GM23338 (cell line): ENCODE measurements at regions not wholly inside any gene's neighbourhood (a gene's known extent, or its start where the extent isn't known, plus 50 kb on each side); places are given as distances from the start of the nearest gene placed in this dataset.

Experiments used
- ATAC-seq: fragments of 200-7000 bp; cut with Tn5 transposase; 3 replicates; pipeline ENCODE4 v1.9.1; 2020
- DNase-seq: peaks from one replicate; pipeline ENCODE4 v3.0.0-alpha.2; 2015; ENCODE audit warnings: low spot score
- H2AFZ ChIP-seq: fragments of 200-600 bp; sonication (generic); 2 replicates; pipeline ENCODE4 v1.8.0; 2016; ENCODE audit warnings: antibody characterized with exemption, mild to moderate bottlenecking, moderate library complexity
- H3F3A ChIP-seq: fragments of 200-600 bp; sonication (generic); replicated peaks from 2 replicates; pipeline ENCODE4 v1.8.0; 2017; ENCODE audit warnings: antibody characterized with exemption, mixed run types, low read depth
- H3K27ac ChIP-seq: fragments of 200-600 bp; sonication (generic); 2 replicates; pipeline ENCODE4 v1.6.1; 2016; ENCODE audit warnings: low read depth
- H3K27me3 ChIP-seq: fragments of 200-600 bp; sonication (generic); 2 replicates; pipeline ENCODE4 v1.8.0; 2016; ENCODE audit warnings: mild to moderate bottlenecking, mixed run types, moderate library complexity; ENCODE audit not compliant: insufficient read depth
- H3K36me3 ChIP-seq: fragments of 200-600 bp; sonication (generic); 2 replicates; pipeline ENCODE4 v1.8.0; 2016; ENCODE audit warnings: mild to moderate bottlenecking; ENCODE audit not compliant: insufficient read depth
- H3K4me1 ChIP-seq: fragments of 200-600 bp; sonication (generic); 2 replicates; pipeline ENCODE4 v1.8.0; 2016; ENCODE audit warnings: mild to moderate bottlenecking, moderate library complexity; ENCODE audit not compliant: insufficient read depth
- H3K4me2 ChIP-seq: fragments of 200-600 bp; sonication (generic); 2 replicates; pipeline ENCODE4 v1.7.1; 2017; ENCODE audit warnings: mixed run types
- H3K4me3 ChIP-seq: fragments of 200-600 bp; sonication (generic); 2 replicates; pipeline ENCODE4 v1.6.1; 2016; ENCODE audit warnings: mixed run types
- H3K79me2 ChIP-seq: fragments of 200-600 bp; sonication (generic); replicated peaks from 2 replicates; pipeline ENCODE4 v1.8.0; 2017; ENCODE audit warnings: mild to moderate bottlenecking; ENCODE audit not compliant: insufficient read depth
- H3K9me2 ChIP-seq: fragments of 200-600 bp; sonication (generic); 2 replicates; pipeline ENCODE4 v1.8.0; 2017; ENCODE audit not compliant: insufficient read depth
- H4K20me1 ChIP-seq: fragments of 200-600 bp; sonication (generic); replicated peaks from 2 replicates; pipeline ENCODE4 v1.8.0; 2017; ENCODE audit warnings: mild to moderate bottlenecking; ENCODE audit not compliant: insufficient read depth
- H3K27ac Mint-ChIP-seq: 2 replicates; pipeline ENCODE4 v1.8.0; 2020; ENCODE audit warnings: inconsistent platforms, mild to moderate bottlenecking, moderate library complexity, mixed read lengths
- H3K27me3 Mint-ChIP-seq: 3 replicates; pipeline ENCODE4 v1.8.0; 2022; ENCODE audit warnings: low read depth, mild to moderate bottlenecking, moderate library complexity, mixed read lengths, inconsistent platforms; ENCODE audit not compliant: insufficient read depth, poor library complexity
- H3K36me3 Mint-ChIP-seq: 3 replicates; pipeline ENCODE4 v1.8.0; 2021; ENCODE audit warnings: low read depth, mild to moderate bottlenecking, inconsistent platforms, moderate library complexity, mixed read lengths
- H3K4me1 Mint-ChIP-seq: 3 replicates; pipeline ENCODE4 v1.8.0; 2020; ENCODE audit warnings: mild to moderate bottlenecking, inconsistent platforms, mixed read lengths
- H3K4me3 Mint-ChIP-seq: 3 replicates; pipeline ENCODE4 v1.8.0; 2021; ENCODE audit warnings: moderate library complexity, mild to moderate bottlenecking, inconsistent platforms, mixed read lengths
- H3K9me3 Mint-ChIP-seq: 3 replicates; pipeline ENCODE4 v1.8.0; 2020; ENCODE audit warnings: moderate library complexity, mild to moderate bottlenecking, inconsistent platforms, mixed read lengths
- CREB1 ChIP-seq: fragments of 250-450 bp; sonication (Bioruptor Pico); IDR thresholded peaks from 2 replicates; pipeline ENCODE4 v1.5.0; 2020; ENCODE audit warnings: low read depth, mild to moderate bottlenecking, moderate library complexity
- EZH2phosphoT487 ChIP-seq: fragments of 200-600 bp; sonication (generic); IDR thresholded peaks from one replicate; pipeline ENCODE4 v1.8.1; 2018; ENCODE audit warnings: antibody characterized with exemption; ENCODE audit not compliant: unreplicated experiment
- JUNB ChIP-seq: IDR thresholded peaks from one replicate; pipeline ENCODE4 v1.6.1; 2016; ENCODE audit warnings: antibody characterized with exemption; ENCODE audit not compliant: unreplicated experiment
- NANOG ChIP-seq: IDR thresholded peaks from 2 replicates; pipeline ENCODE4 v1.6.1; 2016; ENCODE audit warnings: antibody characterized with exemption, borderline replicate concordance
- STAT1 ChIP-seq: IDR thresholded peaks from one replicate; pipeline ENCODE4 v1.6.1; 2016; ENCODE audit warnings: antibody characterized with exemption; ENCODE audit not compliant: unreplicated experiment
- ZNF331 ChIP-seq: fragments of 250-450 bp; sonication (Bioruptor Pico); IDR thresholded peaks from 2 replicates; pipeline ENCODE4 v1.5.0; 2020; ENCODE audit warnings: low read depth, mild to moderate bottlenecking, moderate library complexity
- TF ChIP-seq, protein P1 (sequence below): IDR thresholded peaks from one replicate; pipeline ENCODE4 v1.6.1; 2018; ENCODE audit warnings: antibody characterized with exemption; ENCODE audit not compliant: unreplicated experiment
- TF ChIP-seq, protein P2 (sequence below): fragments of 250-450 bp; sonication (Bioruptor Pico); IDR thresholded peaks from 2 replicates; pipeline ENCODE4 v1.5.0; 2020; ENCODE audit warnings: mild to moderate bottlenecking, moderate library complexity
- TF ChIP-seq, protein P3 (sequence below): IDR thresholded peaks from 2 replicates; pipeline ENCODE4 v1.6.1; 2016; ENCODE audit warnings: antibody characterized with exemption

DNA sequence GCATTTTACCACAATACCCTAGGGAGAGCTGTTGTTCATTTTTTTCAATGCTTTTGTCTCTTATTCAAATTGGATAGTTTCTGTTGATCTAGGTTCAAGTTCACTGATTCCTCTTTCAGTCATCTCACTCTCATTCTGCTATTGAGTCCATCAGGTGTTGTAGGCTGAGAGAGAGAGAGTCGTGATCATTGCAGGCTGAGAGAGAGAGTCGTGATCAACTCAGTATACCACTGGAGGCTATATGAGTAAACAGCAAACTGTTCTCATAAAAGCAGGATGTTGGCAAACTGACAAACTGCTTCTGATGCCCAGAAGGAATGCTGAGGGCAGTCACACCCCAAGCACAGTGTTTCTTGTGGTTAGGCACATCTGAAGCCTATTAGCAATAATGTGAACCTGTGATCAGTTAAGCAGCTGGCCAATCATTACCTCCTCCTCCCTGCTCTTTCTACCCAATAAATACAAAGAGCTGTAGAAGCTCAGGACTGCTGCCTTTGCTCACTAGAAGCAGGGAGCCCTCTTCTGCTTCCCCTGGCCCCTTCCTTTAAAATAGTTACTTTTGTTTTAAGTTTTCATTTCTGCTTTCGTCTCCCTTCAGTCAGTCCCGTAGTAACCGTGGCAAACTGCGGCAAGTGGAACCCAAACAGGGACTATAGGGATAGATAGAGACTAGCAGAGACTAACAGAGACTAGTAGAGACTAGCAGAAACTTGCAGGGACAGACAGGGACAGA, 476.1 kb upstream of the ACO1 start:
- Histone ChIP-seq H3K4me2 (no peak overlapping the region), H3K27ac (no peak overlapping the region), H3K9me2 (peaks cover 7% of the 10 kb centered on the region; the same call in 1 of the 2 replicates), H4K20me1 (no peaks in the 10 kb centered on the region), H3K79me2 (no peaks in the 10 kb centered on the region), H3F3A (no peaks in the 10 kb centered on the region), H3K27me3 (no peaks in the 10 kb centered on the region), H3K4me1 (peaks cover 11% of the 10 kb centered on the region; the same call in 1 of the 2 replicates), H3K36me3 (no peaks in the 10 kb centered on the region), H2AFZ (peak overlapping the region; percentile 43; the same call in 1 of the 2 replicates), H3K4me3 (no peak overlapping the region)
- ATAC-seq (no peak), DNase-seq (no peak)
- Mint-ChIP-seq H3K27me3 (no peaks in the 10 kb centered on the region), H3K27ac (no peak overlapping the region; the same call in 1 of the 2 replicates), H3K36me3 (peaks cover 4% of the 10 kb centered on the region; the same call in 2 of the 3 replicates), H3K4me1 (peaks cover 9% of the 10 kb centered on the region), H3K4me3 (no peak overlapping the region), H3K9me3 (peaks cover 8% of the 10 kb centered on the region; the same call in 2 of the 3 replicates)
- TF ChIP-seq NANOG (no peak), ZNF331 (CRISPR knock-in tag) (no peak), CREB1 (CRISPR knock-in tag) (no peak)

DNA sequence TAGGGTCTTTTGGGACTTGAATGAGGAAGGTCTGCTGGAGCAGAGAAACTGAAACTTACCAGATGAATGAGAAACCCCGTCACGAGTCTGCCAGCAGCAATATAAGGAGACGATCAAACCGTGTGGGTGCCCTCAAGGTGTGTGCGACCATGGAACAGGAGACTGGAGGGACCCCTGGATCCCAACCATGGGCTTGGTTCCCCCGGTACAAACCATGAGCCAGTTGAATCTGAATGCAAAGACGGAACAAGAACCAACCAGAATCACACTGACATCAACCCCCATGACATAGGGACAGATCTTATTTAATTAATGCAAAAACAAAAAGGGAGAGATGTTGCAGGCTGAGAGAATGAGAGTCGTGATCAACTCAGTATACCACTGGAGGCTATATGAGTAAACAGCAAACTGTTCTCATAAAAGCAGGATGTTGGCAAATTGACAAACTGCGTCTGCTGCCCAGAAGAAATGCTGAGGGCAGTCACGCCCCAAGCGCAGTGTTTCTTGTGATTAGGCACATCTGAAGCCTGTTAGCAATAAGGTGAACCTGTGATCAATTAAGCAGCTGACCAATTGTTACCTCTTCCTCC, 475.5 kb upstream of the ACO1 start:
- H3K9me2 ChIP-seq = peaks cover 7% of the 10 kb centered on the region; the same call in 1 of the 2 replicates
- no peak overlapping the region for H3K4me3 Mint-ChIP-seq
- H3K27me3 ChIP-seq = no peaks in the 10 kb centered on the region
- no peak overlapping the region for H3K4me3 ChIP-seq
- H3K27ac Mint-ChIP-seq = no peak overlapping the region; the same call in 1 of the 2 replicates
- H2AFZ ChIP-seq = peak overlapping the region; percentile 43; the same call in 1 of the 2 replicates
- no peaks in the 10 kb centered on the region for H3K79me2 ChIP-seq
- H3K36me3 ChIP-seq = no peaks in the 10 kb centered on the region
- no peak for ATAC-seq
- peaks cover 5% of the 10 kb centered on the region; the same call in 2 of the 3 replicates for H3K9me3 Mint-ChIP-seq
- no peaks in the 10 kb centered on the region for H4K20me1 ChIP-seq
- peaks cover 11% of the 10 kb centered on the region; the same call in 1 of the 2 replicates for H3K4me1 ChIP-seq
- DNase-seq = no peak
- H3K36me3 Mint-ChIP-seq = peaks cover 2% of the 10 kb centered on the region; the same call in 2 of the 3 replicates
- H3F3A ChIP-seq = no peaks in the 10 kb centered on the region
- no peaks in the 10 kb centered on the region for H3K27me3 Mint-ChIP-seq
- no peak overlapping the region for H3K4me2 ChIP-seq
- H3K27ac ChIP-seq = no peak overlapping the region
- H3K4me1 Mint-ChIP-seq = peaks cover 9% of the 10 kb centered on the region
- TF ChIP-seq EZH2phosphoT487 (no peak), NANOG (no peak), JUNB (no peak), CREB1 (CRISPR knock-in tag) (no peak), STAT1 (no peak)
- TF ChIP-seq, protein P1, sequence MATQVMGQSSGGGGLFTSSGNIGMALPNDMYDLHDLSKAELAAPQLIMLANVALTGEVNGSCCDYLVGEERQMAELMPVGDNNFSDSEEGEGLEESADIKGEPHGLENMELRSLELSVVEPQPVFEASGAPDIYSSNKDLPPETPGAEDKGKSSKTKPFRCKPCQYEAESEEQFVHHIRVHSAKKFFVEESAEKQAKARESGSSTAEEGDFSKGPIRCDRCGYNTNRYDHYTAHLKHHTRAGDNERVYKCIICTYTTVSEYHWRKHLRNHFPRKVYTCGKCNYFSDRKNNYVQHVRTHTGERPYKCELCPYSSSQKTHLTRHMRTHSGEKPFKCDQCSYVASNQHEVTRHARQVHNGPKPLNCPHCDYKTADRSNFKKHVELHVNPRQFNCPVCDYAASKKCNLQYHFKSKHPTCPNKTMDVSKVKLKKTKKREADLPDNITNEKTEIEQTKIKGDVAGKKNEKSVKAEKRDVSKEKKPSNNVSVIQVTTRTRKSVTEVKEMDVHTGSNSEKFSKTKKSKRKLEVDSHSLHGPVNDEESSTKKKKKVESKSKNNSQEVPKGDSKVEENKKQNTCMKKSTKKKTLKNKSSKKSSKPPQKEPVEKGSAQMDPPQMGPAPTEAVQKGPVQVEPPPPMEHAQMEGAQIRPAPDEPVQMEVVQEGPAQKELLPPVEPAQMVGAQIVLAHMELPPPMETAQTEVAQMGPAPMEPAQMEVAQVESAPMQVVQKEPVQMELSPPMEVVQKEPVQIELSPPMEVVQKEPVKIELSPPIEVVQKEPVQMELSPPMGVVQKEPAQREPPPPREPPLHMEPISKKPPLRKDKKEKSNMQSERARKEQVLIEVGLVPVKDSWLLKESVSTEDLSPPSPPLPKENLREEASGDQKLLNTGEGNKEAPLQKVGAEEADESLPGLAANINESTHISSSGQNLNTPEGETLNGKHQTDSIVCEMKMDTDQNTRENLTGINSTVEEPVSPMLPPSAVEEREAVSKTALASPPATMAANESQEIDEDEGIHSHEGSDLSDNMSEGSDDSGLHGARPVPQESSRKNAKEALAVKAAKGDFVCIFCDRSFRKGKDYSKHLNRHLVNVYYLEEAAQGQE = no peak
- TF ChIP-seq, protein P2, sequence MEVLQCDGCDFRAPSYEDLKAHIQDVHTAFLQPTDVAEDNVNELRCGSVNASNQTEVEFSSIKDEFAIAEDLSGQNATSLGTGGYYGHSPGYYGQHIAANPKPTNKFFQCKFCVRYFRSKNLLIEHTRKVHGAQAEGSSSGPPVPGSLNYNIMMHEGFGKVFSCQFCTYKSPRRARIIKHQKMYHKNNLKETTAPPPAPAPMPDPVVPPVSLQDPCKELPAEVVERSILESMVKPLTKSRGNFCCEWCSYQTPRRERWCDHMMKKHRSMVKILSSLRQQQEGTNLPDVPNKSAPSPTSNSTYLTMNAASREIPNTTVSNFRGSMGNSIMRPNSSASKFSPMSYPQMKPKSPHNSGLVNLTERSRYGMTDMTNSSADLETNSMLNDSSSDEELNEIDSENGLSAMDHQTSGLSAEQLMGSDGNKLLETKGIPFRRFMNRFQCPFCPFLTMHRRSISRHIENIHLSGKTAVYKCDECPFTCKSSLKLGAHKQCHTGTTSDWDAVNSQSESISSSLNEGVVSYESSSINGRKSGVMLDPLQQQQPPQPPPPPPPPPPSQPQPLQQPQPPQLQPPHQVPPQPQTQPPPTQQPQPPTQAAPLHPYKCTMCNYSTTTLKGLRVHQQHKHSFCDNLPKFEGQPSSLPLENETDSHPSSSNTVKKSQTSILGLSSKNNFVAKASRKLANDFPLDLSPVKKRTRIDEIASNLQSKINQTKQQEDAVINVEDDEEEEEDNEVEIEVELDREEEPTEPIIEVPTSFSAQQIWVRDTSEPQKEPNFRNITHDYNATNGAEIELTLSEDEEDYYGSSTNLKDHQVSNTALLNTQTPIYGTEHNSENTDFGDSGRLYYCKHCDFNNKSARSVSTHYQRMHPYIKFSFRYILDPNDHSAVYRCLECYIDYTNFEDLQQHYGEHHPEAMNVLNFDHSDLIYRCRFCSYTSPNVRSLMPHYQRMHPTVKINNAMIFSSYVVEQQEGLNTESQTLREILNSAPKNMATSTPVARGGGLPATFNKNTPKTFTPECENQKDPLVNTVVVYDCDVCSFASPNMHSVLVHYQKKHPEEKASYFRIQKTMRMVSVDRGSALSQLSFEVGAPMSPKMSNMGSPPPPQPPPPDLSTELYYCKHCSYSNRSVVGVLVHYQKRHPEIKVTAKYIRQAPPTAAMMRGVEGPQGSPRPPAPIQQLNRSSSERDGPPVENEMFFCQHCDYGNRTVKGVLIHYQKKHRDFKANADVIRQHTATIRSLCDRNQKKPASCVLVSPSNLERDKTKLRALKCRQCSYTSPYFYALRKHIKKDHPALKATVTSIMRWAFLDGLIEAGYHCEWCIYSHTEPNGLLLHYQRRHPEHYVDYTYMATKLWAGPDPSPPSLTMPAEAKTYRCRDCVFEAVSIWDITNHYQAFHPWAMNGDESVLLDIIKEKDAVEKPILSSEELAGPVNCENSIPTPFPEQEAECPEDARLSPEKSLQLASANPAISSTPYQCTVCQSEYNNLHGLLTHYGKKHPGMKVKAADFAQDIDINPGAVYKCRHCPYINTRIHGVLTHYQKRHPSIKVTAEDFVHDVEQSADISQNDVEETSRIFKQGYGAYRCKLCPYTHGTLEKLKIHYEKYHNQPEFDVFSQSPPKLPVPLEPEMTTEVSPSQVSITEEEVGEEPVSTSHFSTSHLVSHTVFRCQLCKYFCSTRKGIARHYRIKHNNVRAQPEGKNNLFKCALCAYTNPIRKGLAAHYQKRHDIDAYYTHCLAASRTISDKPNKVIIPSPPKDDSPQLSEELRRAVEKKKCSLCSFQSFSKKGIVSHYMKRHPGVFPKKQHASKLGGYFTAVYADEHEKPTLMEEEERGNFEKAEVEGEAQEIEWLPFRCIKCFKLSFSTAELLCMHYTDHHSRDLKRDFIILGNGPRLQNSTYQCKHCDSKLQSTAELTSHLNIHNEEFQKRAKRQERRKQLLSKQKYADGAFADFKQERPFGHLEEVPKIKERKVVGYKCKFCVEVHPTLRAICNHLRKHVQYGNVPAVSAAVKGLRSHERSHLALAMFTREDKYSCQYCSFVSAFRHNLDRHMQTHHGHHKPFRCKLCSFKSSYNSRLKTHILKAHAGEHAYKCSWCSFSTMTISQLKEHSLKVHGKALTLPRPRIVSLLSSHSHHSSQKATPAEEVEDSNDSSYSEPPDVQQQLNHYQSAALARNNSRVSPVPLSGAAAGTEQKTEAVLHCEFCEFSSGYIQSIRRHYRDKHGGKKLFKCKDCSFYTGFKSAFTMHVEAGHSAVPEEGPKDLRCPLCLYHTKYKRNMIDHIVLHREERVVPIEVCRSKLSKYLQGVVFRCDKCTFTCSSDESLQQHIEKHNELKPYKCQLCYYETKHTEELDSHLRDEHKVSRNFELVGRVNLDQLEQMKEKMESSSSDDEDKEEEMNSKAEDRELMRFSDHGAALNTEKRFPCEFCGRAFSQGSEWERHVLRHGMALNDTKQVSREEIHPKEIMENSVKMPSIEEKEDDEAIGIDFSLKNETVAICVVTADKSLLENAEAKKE (CRISPR knock-in tag) = no peak
- TF ChIP-seq, protein P3, sequence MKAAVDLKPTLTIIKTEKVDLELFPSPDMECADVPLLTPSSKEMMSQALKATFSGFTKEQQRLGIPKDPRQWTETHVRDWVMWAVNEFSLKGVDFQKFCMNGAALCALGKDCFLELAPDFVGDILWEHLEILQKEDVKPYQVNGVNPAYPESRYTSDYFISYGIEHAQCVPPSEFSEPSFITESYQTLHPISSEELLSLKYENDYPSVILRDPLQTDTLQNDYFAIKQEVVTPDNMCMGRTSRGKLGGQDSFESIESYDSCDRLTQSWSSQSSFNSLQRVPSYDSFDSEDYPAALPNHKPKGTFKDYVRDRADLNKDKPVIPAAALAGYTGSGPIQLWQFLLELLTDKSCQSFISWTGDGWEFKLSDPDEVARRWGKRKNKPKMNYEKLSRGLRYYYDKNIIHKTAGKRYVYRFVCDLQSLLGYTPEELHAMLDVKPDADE = no peak
